Liver (tissue), 8 donors: ENCODE measurements at regions not wholly inside any gene's neighbourhood (a gene's known extent, or its start where the extent isn't known, plus 50 kb on each side); places are given as distances from the start of the nearest gene placed in this dataset.

ENCODE experiments used
- DNase-seq: peaks from one replicate; pipeline ENCODE4 v3.0.0-alpha.2; 2017; ENCODE audit warnings: low spot score
- H3K27ac ChIP-seq, 2 donors: one replicate each; pipeline ENCODE4 v1.7.0; 2013; ENCODE audit warnings: inconsistent platforms in 2 of 2, low read length in 2 of 2, control low read depth in 1 of 2, low read depth in 1 of 2, mild to moderate bottlenecking in 1 of 2
- H3K27me3 ChIP-seq, 4 donors: one replicate each; pipeline versions ENCODE4 v1.6.1 to v1.7.0; 2013; ENCODE audit warnings: low read length in 3 of 4, inconsistent platforms in 1 of 4, mild to moderate bottlenecking in 1 of 4, moderate library complexity in 1 of 4; ENCODE audit not compliant: control insufficient read depth in 4 of 4, insufficient read depth in 4 of 4
- H3K36me3 ChIP-seq, 4 donors: one replicate each; pipeline versions ENCODE4 v1.6.1 to v1.7.0; 2013; ENCODE audit warnings: low read length in 3 of 4, mild to moderate bottlenecking in 3 of 4, low read depth in 1 of 4, moderate library complexity in 1 of 4; ENCODE audit not compliant: control insufficient read depth in 4 of 4, insufficient read depth in 3 of 4
- H3K4me1 ChIP-seq, 4 donors: one replicate each; pipeline versions ENCODE4 v1.6.1 to v1.7.0; 2013; ENCODE audit warnings: low read length in 3 of 4, mild to moderate bottlenecking in 3 of 4, moderate library complexity in 1 of 4; ENCODE audit not compliant: control insufficient read depth in 4 of 4, insufficient read depth in 4 of 4
- H3K4me3 ChIP-seq, 3 donors: one replicate each; pipeline versions ENCODE4 v1.6.1 to v1.7.0; 2013; ENCODE audit warnings: low read length in 3 of 3, control low read depth in 1 of 3, low read depth in 1 of 3, mild to moderate bottlenecking in 1 of 3
- H3K9ac ChIP-seq, 2 donors: one replicate each; pipeline ENCODE4 v1.7.0; 2013; ENCODE audit warnings: low read length in 2 of 2, mild to moderate bottlenecking in 2 of 2, moderate library complexity in 2 of 2, control low read depth in 1 of 2, low read depth in 1 of 2
- H3K9me3 ChIP-seq, 4 donors: one replicate each; pipeline versions ENCODE4 v1.6.1 to v1.7.0; 2013; ENCODE audit warnings: low read length in 3 of 4; ENCODE audit not compliant: control insufficient read depth in 4 of 4
- ATF3 ChIP-seq: IDR thresholded peaks from 2 replicates; pipeline ENCODE4 v1.6.1; 2016; ENCODE audit warnings: antibody characterized with exemption
- EGR1 ChIP-seq, 2 donors: IDR thresholded peaks; 2 replicates each; pipeline ENCODE4 v1.6.1; 2016 to 2018; ENCODE audit warnings: antibody characterized with exemption in 2 of 2, low read depth in 2 of 2
- FOXA2 ChIP-seq: IDR thresholded peaks from 2 replicates; pipeline ENCODE4 v1.6.1; 2016; ENCODE audit warnings: antibody characterized with exemption
- GABPA ChIP-seq, 2 donors: IDR thresholded peaks in 1 of 2; conservative IDR thresholded peaks in 1 of 2; 2 replicates each; pipeline ENCODE4 v1.6.1; 2016; ENCODE audit warnings: antibody characterized with exemption in 2 of 2, mild to moderate bottlenecking in 1 of 2, moderate library complexity in 1 of 2
- HNF4A ChIP-seq, 2 donors: conservative IDR thresholded peaks; 2 replicates each; pipeline ENCODE4 v1.6.1; 2016; ENCODE audit warnings: antibody characterized with exemption in 2 of 2, mild to moderate bottlenecking in 2 of 2
- HNF4G ChIP-seq: IDR thresholded peaks from 2 replicates; pipeline ENCODE4 v1.6.1; 2016; ENCODE audit warnings: antibody characterized with exemption
- JUND ChIP-seq, 2 donors: IDR thresholded peaks; 2 replicates each; pipeline ENCODE4 v1.6.1; 2016; ENCODE audit warnings: antibody characterized with exemption in 2 of 2
- MAX ChIP-seq: IDR thresholded peaks from 2 replicates; pipeline ENCODE4 v1.6.1; 2016; ENCODE audit warnings: antibody characterized with exemption
- NR2F2 ChIP-seq: IDR thresholded peaks from 2 replicates; pipeline ENCODE4 v1.6.1; 2016; ENCODE audit warnings: antibody characterized with exemption
- RAD21 ChIP-seq, 2 donors: IDR thresholded peaks; 2 replicates each; pipeline ENCODE4 v1.6.1; 2016; ENCODE audit warnings: antibody characterized with exemption in 2 of 2, mild to moderate bottlenecking in 2 of 2
- REST ChIP-seq: IDR thresholded peaks from 2 replicates; pipeline ENCODE4 v1.6.1; 2016; ENCODE audit warnings: antibody characterized with exemption, mild to moderate bottlenecking
- RXRA ChIP-seq, 2 donors: IDR thresholded peaks; 2 replicates each; pipeline ENCODE4 v1.6.1; 2017 to 2018; ENCODE audit warnings: antibody characterized with exemption in 2 of 2, mild to moderate bottlenecking in 1 of 2
- TAF1 ChIP-seq: conservative IDR thresholded peaks from 2 replicates; pipeline ENCODE4 v1.6.1; 2016; ENCODE audit warnings: antibody characterized with exemption, mild to moderate bottlenecking
- WGBS: extraction: QIAGEN DNeasy Blood & Tissue Kit; methylation state at CpG from one replicate; pipeline ENCODE4 v1.1.7; 2013; 5-methylcytosine and 5-hydroxymethylcytosine counted together
- TF ChIP-seq, protein P1 (sequence below): IDR thresholded peaks from 2 replicates; pipeline ENCODE4 v1.6.1; 2016; ENCODE audit warnings: antibody characterized with exemption
- TF ChIP-seq, protein P2 (sequence below): fragments of 150-350 bp; IDR thresholded peaks from 2 replicates; pipeline ENCODE4 v1.5.1; 2017; ENCODE audit warnings: improper control_type of control experiment, low read depth, low read length; ENCODE audit not compliant: missing input control
- donor health status: healthy.
- donor health status: healthy.
- donor health status: healthy.
- donor health status: healthy.
- donor health status: healthy.

GRCh38 chr10:55104738-55105137, 303.7 kb upstream of the PCDH15 start:
- DNase-seq: no peak
- Histone ChIP-seq H3K36me3 (no peaks in the 10 kb centered on the region), H3K9ac (no peak overlapping the region), H3K4me1 (no peaks in the 10 kb centered on the region), H3K27ac (no peak overlapping the region), H3K4me3 (no peak overlapping the region), H3K9me3 (no peaks in the 10 kb centered on the region), H3K27me3 (no peaks in the 10 kb centered on the region)
- TF ChIP-seq EGR1 (IDR thresholded peaks at IDR 0.05; ENCODE audit: low read depth in 2 of 2) (no peak), JUND (IDR thresholded peaks at IDR 0.05) (no peak), ATF3 (no peak), FOXA2 (no peak), HNF4A (conservative IDR thresholded peaks at IDR 0.05) (no peak), REST (no peak), HNF4G (no peak), RXRA (IDR thresholded peaks at IDR 0.05) (no peak), GABPA (IDR thresholded peaks at IDR 0.05 in 1 of 2, conservative IDR thresholded peaks at IDR 0.05 in 1 of 2) (no peak), RAD21 (IDR thresholded peaks at IDR 0.05) (no peak), TAF1 (no peak), MAX (no peak)
- TF ChIP-seq, protein P1, sequence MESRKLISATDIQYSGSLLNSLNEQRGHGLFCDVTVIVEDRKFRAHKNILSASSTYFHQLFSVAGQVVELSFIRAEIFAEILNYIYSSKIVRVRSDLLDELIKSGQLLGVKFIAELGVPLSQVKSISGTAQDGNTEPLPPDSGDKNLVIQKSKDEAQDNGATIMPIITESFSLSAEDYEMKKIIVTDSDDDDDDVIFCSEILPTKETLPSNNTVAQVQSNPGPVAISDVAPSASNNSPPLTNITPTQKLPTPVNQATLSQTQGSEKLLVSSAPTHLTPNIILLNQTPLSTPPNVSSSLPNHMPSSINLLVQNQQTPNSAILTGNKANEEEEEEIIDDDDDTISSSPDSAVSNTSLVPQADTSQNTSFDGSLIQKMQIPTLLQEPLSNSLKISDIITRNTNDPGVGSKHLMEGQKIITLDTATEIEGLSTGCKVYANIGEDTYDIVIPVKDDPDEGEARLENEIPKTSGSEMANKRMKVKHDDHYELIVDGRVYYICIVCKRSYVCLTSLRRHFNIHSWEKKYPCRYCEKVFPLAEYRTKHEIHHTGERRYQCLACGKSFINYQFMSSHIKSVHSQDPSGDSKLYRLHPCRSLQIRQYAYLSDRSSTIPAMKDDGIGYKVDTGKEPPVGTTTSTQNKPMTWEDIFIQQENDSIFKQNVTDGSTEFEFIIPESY: no peak
- WGBS: 81% methylated on average over 2 of the region's 2 CpGs

- DNase-seq: no peak
- peaks cover 0 to 3% (median 0%) of the 10 kb centered on the region in 4 donors for H3K27me3 ChIP-seq
- TF ChIP-seq ATF3 (no peak), TAF1 (no peak), FOXA2 (no peak), GABPA (IDR thresholded peaks at IDR 0.05 in 1 of 2, conservative IDR thresholded peaks at IDR 0.05 in 1 of 2) (no peak), MAX (no peak), NR2F2 (no peak), EGR1 (IDR thresholded peaks at IDR 0.05; ENCODE audit: low read depth in 2 of 2) (no peak), HNF4A (conservative IDR thresholded peaks at IDR 0.05) (no peak)
- TF ChIP-seq, protein P2, sequence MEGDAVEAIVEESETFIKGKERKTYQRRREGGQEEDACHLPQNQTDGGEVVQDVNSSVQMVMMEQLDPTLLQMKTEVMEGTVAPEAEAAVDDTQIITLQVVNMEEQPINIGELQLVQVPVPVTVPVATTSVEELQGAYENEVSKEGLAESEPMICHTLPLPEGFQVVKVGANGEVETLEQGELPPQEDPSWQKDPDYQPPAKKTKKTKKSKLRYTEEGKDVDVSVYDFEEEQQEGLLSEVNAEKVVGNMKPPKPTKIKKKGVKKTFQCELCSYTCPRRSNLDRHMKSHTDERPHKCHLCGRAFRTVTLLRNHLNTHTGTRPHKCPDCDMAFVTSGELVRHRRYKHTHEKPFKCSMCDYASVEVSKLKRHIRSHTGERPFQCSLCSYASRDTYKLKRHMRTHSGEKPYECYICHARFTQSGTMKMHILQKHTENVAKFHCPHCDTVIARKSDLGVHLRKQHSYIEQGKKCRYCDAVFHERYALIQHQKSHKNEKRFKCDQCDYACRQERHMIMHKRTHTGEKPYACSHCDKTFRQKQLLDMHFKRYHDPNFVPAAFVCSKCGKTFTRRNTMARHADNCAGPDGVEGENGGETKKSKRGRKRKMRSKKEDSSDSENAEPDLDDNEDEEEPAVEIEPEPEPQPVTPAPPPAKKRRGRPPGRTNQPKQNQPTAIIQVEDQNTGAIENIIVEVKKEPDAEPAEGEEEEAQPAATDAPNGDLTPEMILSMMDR: no peak
- TF ChIP-seq, protein P1: no peak
- no peak overlapping the region for H3K9ac ChIP-seq
- no peaks in the 10 kb centered on the region for H3K4me1 ChIP-seq
- H3K36me3 ChIP-seq: no peaks in the 10 kb centered on the region
- WGBS: 79% methylated on average over 9 of the region's 9 CpGs
- H3K4me3 ChIP-seq: no peak overlapping the region
- no peak overlapping the region for H3K27ac ChIP-seq
- no peaks in the 10 kb centered on the region for H3K9me3 ChIP-seq
Measured at GRCh38 chr10:55098452-55098851, 297.4 kb upstream of the PCDH15 start.
